PC-9 (cell line): ENCODE measurements at regions not wholly inside any gene's neighbourhood (a gene's known extent, or its start where the extent isn't known, plus 50 kb on each side); places are given as distances from the start of the nearest gene placed in this dataset.

ENCODE experiments used
- BruUV-seq: library from RNA; stranded (reverse); fragments of 400-500 nt; replicated peaks from 2 replicates; lab custom pipeline; 2021; lab: Mats Ljungman, UMichigan
- CTCF ChIA-PET: fragments of 300-600 bp; sonication (Branson Sonifier 250); formaldehyde crosslinking; loops from one replicate; lab custom pipeline; 2022; ENCODE audit warnings: antibody characterized with exemption; lab: Charles Lee
- POLR2A ChIA-PET: fragments of 300-600 bp; sonication (Branson Sonifier 250); formaldehyde crosslinking; loops from one replicate; lab custom pipeline; 2022; ENCODE audit warnings: antibody characterized with exemption; ENCODE audit not compliant: unreplicated experiment; lab: Charles Lee
- DNase-seq, 2 experiments: peaks; one replicate each; pipeline versions ENCODE4 v3.0.0 to v3.0.0-alpha.2; 2015 to 2022; ENCODE audit warnings: mixed read lengths in 1 of 2
- H2AFZ ChIP-seq: fragments of 200-600 bp; sonication (generic); 2 replicates; pipeline ENCODE4 v1.8.1; 2017; ENCODE audit warnings: antibody characterized with exemption
- H3F3A ChIP-seq: fragments of 200-600 bp; sonication (generic); 2 replicates; pipeline ENCODE4 v1.8.1; 2017; ENCODE audit warnings: antibody characterized with exemption, mild to moderate bottlenecking, low read depth; ENCODE audit not compliant: insufficient read depth
- H3K27ac ChIP-seq: fragments of 200-600 bp; sonication (generic); 2 replicates; pipeline ENCODE4 v1.6.1; 2016; ENCODE audit warnings: mixed run types
- H3K27me3 ChIP-seq: fragments of 200-600 bp; sonication (generic); 2 replicates; pipeline ENCODE4 v1.6.1; 2016; ENCODE audit warnings: low read depth, mixed run types; ENCODE audit not compliant: insufficient read depth
- H3K36me3 ChIP-seq: fragments of 200-600 bp; sonication (generic); 2 replicates; pipeline ENCODE4 v1.6.1; 2016; ENCODE audit warnings: low read depth, mixed run types
- H3K4me1 ChIP-seq: fragments of 200-600 bp; sonication (generic); replicated peaks from 2 replicates; pipeline ENCODE4 v1.6.1; 2016; ENCODE audit warnings: mixed run types; ENCODE audit not compliant: insufficient read depth
- H3K4me2 ChIP-seq: fragments of 200-600 bp; sonication (generic); 2 replicates; pipeline ENCODE4 v1.6.1; 2017; ENCODE audit warnings: mixed run types
- H3K4me3 ChIP-seq: fragments of 200-600 bp; sonication (generic); 2 replicates; pipeline ENCODE4 v1.6.1; 2016; ENCODE audit warnings: mixed run types
- H3K79me2 ChIP-seq: fragments of 200-600 bp; sonication (generic); 2 replicates; pipeline ENCODE4 v1.6.1; 2017; ENCODE audit warnings: low read depth, mixed run types
- H3K9me2 ChIP-seq: fragments of 200-600 bp; sonication (generic); 2 replicates; pipeline ENCODE4 v1.8.1; 2017; ENCODE audit warnings: mild to moderate bottlenecking; ENCODE audit not compliant: insufficient read depth
- H3K9me3 ChIP-seq: fragments of 200-600 bp; sonication (generic); 2 replicates; pipeline ENCODE4 v1.8.1; 2016; ENCODE audit warnings: low read depth; ENCODE audit not compliant: insufficient read depth
- H4K20me1 ChIP-seq: fragments of 200-600 bp; sonication (generic); 2 replicates; pipeline ENCODE4 v1.8.1; 2017; ENCODE audit not compliant: insufficient read depth
- EZH2 ChIP-seq: fragments of 200-600 bp; sonication (generic); IDR thresholded peaks from 2 replicates; pipeline ENCODE4 v1.8.0; 2017; ENCODE audit warnings: antibody characterized with exemption, low read depth
- intact Hi-C: fragments of 100-400 bp; cut with micrococcal nuclease; formaldehyde crosslinking; loops from one replicate; pipeline ENCODE4 v1.10.0; 2022; ENCODE audit not compliant: unreplicated experiment
- TF ChIP-seq, protein P1 (sequence below): fragments of 200-600 bp; sonication (generic); conservative IDR thresholded peaks from 2 replicates; pipeline ENCODE4 v1.6.1; 2017; ENCODE audit warnings: mixed run types, antibody characterized with exemption, mild to moderate bottlenecking, moderate library complexity

DNA sequence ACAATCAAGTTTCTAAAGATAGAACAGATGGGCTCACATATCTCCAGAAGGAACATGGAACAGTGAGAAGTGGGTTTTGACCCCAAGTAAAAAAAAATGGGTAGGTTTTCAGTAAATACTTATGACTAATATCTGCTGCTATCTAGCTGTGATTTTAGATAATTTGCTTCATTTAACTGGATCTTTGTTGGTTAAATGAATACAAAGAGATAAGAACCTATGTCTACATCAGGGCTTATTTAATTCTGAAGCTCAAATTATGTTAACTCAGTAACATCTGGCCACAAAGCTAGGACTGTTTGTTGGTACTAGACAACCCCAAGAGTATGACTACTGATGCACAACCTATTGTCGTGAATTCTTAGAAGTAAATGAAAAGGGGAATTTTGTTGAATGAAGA, 144.4 kb upstream of the SESN3 start:
- Histone ChIP-seq H3K36me3 (no peaks in the 10 kb centered on the region), H3K79me2 (no peaks in the 10 kb centered on the region), H2AFZ (no peak overlapping the region), H3K9me2 (no peaks in the 10 kb centered on the region), H3F3A (no peaks in the 10 kb centered on the region), H3K27me3 (no peaks in the 10 kb centered on the region), H3K9me3 (no peaks in the 10 kb centered on the region), H3K4me3 (no peak overlapping the region), H3K4me1 (no peaks in the 10 kb centered on the region), H3K4me2 (no peak overlapping the region), H3K27ac (no peak overlapping the region), H4K20me1 (no peaks in the 10 kb centered on the region)
- POLR2A ChIA-PET, result interaction anchor here (0.5 to 0.6 kb wide), 2 partner anchors 186 to 581 kb away, joined by 3 to 9 read pairs; no protein-coding TSS in a partner anchor
- no TSS peak for BruUV-seq
- no peak for DNase-seq
- CTCF ChIA-PET, result no interaction called here
- intact Hi-C loops, result no loop called here
- TF ChIP-seq EZH2, result no peak
- TF ChIP-seq, protein P1, sequence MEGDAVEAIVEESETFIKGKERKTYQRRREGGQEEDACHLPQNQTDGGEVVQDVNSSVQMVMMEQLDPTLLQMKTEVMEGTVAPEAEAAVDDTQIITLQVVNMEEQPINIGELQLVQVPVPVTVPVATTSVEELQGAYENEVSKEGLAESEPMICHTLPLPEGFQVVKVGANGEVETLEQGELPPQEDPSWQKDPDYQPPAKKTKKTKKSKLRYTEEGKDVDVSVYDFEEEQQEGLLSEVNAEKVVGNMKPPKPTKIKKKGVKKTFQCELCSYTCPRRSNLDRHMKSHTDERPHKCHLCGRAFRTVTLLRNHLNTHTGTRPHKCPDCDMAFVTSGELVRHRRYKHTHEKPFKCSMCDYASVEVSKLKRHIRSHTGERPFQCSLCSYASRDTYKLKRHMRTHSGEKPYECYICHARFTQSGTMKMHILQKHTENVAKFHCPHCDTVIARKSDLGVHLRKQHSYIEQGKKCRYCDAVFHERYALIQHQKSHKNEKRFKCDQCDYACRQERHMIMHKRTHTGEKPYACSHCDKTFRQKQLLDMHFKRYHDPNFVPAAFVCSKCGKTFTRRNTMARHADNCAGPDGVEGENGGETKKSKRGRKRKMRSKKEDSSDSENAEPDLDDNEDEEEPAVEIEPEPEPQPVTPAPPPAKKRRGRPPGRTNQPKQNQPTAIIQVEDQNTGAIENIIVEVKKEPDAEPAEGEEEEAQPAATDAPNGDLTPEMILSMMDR, result no peak

DNA sequence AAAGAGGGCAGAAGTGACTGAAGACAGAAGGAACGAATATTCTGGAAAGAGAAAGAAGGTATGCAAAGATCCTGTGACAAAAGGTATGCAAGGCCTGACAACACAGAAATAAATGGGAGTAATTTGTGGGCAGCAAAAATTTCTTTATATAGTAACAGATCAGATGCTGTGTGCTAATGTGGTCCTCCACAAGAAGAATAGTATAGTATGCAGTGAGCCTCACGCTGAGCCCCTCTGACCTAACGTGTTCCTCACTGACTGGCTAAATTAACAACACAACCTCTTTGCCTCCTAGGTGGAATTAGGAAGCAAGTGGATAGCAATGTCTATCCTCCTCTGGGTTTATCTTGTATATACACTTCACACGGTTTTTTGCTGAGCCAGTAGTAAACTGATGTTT, 143.1 kb upstream of the SESN3 start:
- H3K27me3 ChIP-seq, result no peaks in the 10 kb centered on the region
- no peak for DNase-seq
- no peaks in the 10 kb centered on the region for H3K36me3 ChIP-seq
- no peak overlapping the region for H3K27ac ChIP-seq
- H3K79me2 ChIP-seq, result no peaks in the 10 kb centered on the region
- H3K9me3 ChIP-seq, result no peaks in the 10 kb centered on the region
- H3K9me2 ChIP-seq, result no peaks in the 10 kb centered on the region
- no peaks in the 10 kb centered on the region for H3K4me1 ChIP-seq
- BruUV-seq, result no TSS peak
- POLR2A ChIA-PET, result no interaction called here
- H3K4me2 ChIP-seq, result no peak overlapping the region
- H2AFZ ChIP-seq, result no peak overlapping the region
- no peaks in the 10 kb centered on the region for H3F3A ChIP-seq
- CTCF ChIA-PET, result no interaction called here
- H3K4me3 ChIP-seq, result no peak overlapping the region
- H4K20me1 ChIP-seq, result no peaks in the 10 kb centered on the region
- intact Hi-C loops, result no loop called here
- no peak for TF ChIP-seq EZH2
- TF ChIP-seq, protein P1, result no peak

DNA sequence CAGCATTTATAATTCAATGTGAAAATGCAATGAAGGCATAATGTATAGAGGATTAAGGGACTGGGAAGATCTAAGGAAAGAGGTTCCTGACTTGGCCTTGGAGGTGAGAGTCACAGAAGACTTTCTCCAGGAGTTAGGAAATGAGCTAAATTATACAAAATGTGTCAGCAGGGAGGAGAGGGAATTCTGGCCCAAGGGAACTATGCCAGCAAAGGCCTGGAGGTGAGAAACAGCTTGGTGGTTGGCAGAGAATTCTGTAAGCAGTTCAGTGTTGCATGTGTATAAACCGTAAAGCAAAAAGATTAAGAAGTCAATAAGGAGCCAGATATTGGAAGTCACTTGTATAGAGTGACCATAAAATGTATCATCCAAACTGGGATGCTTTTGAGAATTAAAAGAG, 142.2 kb upstream of the SESN3 start:
- Histone ChIP-seq H2AFZ (no peak overlapping the region), H3K27ac (no peak overlapping the region), H4K20me1 (no peaks in the 10 kb centered on the region), H3K27me3 (no peaks in the 10 kb centered on the region), H3K4me3 (no peak overlapping the region), H3K36me3 (no peaks in the 10 kb centered on the region), H3K79me2 (no peaks in the 10 kb centered on the region), H3K9me2 (no peaks in the 10 kb centered on the region), H3K4me1 (no peaks in the 10 kb centered on the region), H3F3A (no peaks in the 10 kb centered on the region), H3K9me3 (no peaks in the 10 kb centered on the region), H3K4me2 (no peak overlapping the region)
- no peak for DNase-seq
- ChIA-PET CTCF (no interaction called here), POLR2A (no interaction called here)
- BruUV-seq, result no TSS peak
- intact Hi-C loops, result no loop called here
- TF ChIP-seq EZH2, result no peak
- TF ChIP-seq, protein P1, result no peak
